ENCODE measurements at regions not wholly inside any gene's neighbourhood (a gene's known extent, or its start where the extent isn't known, plus 50 kb on each side); places are given as distances from the start of the nearest gene placed in this dataset.

GRCh38 chr21:16872616-16873015 is 640.2 kb upstream of the CXADR start:
- no peak overlapping the region for H3K4me3 Mint-ChIP-seq
- H3K4me1 Mint-ChIP-seq: no peaks in the 10 kb centered on the region
- no peak for DNase-seq
- H3K27me3 Mint-ChIP-seq: no peaks in the 10 kb centered on the region
- H3K9me3 Mint-ChIP-seq: no peaks in the 10 kb centered on the region
- ATAC-seq: no peak
- no peaks in the 10 kb centered on the region for H3K36me3 Mint-ChIP-seq (ENCODE audit: low read depth)
- H3K27ac Mint-ChIP-seq: no peak overlapping the region

- H3K4me3 Mint-ChIP-seq: no peak overlapping the region
- no peaks in the 10 kb centered on the region for H3K9me3 Mint-ChIP-seq
- DNase-seq (no peak), ATAC-seq (no peak)
- no peaks in the 10 kb centered on the region for H3K36me3 Mint-ChIP-seq (ENCODE audit: low read depth)
- no peaks in the 10 kb centered on the region for H3K4me1 Mint-ChIP-seq
- no peaks in the 10 kb centered on the region for H3K27me3 Mint-ChIP-seq
- no peak overlapping the region for H3K27ac Mint-ChIP-seq
These were observed 639.7 kb upstream of the CXADR start for GRCh38 chr21:16873176-16873575.

- no peaks in the 10 kb centered on the region for H3K9me3 Mint-ChIP-seq
- H3K4me3 Mint-ChIP-seq: no peak overlapping the region
- ATAC-seq: no peak
These were observed 639.2 kb upstream of the CXADR start for GRCh38 chr21:16873596-16873995.

GRCh38 chr21:16879479-16879878 is 633.4 kb upstream of the CXADR start:
- no peak overlapping the region for H3K4me3 Mint-ChIP-seq
- H3K9me3 Mint-ChIP-seq: peaks cover 4% of the 10 kb centered on the region
- no peaks in the 10 kb centered on the region for H3K27me3 Mint-ChIP-seq
- DNase-seq: no peak
- no peaks in the 10 kb centered on the region for H3K4me1 Mint-ChIP-seq
- no peak for ATAC-seq
- no peaks in the 10 kb centered on the region for H3K36me3 Mint-ChIP-seq (ENCODE audit: low read depth)
- no peak overlapping the region for H3K27ac Mint-ChIP-seq

More at GRCh38 chr21:16873596-16873995, 639.2 kb upstream of the CXADR start:
- Mint-ChIP-seq H3K27ac (no peak overlapping the region), H3K27me3 (no peaks in the 10 kb centered on the region), H3K4me1 (no peaks in the 10 kb centered on the region), H3K36me3 (ENCODE audit: low read depth) (no peaks in the 10 kb centered on the region)
- no peak for DNase-seq

- Mint-ChIP-seq H3K4me1 (no peaks in the 10 kb centered on the region), H3K27me3 (no peaks in the 10 kb centered on the region), H3K9me3 (peaks cover 3% of the 10 kb centered on the region), H3K36me3 (ENCODE audit: low read depth) (no peaks in the 10 kb centered on the region), H3K27ac (no peak overlapping the region), H3K4me3 (no peak overlapping the region)
- DNase-seq: no peak
- ATAC-seq: no peak
These were observed 621.0 kb upstream of the CXADR start for GRCh38 chr21:16891821-16892220.

GRCh38 chr21:16900685-16901084 is 612.2 kb upstream of the CXADR start:
- Mint-ChIP-seq H3K9me3 (peaks cover 8% of the 10 kb centered on the region), H3K4me1 (no peaks in the 10 kb centered on the region), H3K36me3 (ENCODE audit: low read depth) (no peaks in the 10 kb centered on the region), H3K4me3 (no peak overlapping the region), H3K27me3 (no peaks in the 10 kb centered on the region), H3K27ac (no peak overlapping the region)
- ATAC-seq (no peak), DNase-seq (no peak)

GRCh38 chr21:16908077-16908476 is 604.8 kb upstream of the CXADR start:
- Mint-ChIP-seq H3K4me3 (no peak overlapping the region), H3K9me3 (peaks cover 22% of the 10 kb centered on the region), H3K27me3 (no peaks in the 10 kb centered on the region), H3K27ac (no peak overlapping the region), H3K36me3 (ENCODE audit: low read depth) (no peaks in the 10 kb centered on the region), H3K4me1 (no peaks in the 10 kb centered on the region)
- no peak for DNase-seq
- ATAC-seq: no peak

GRCh38 chr21:16910435-16911165 is 602.2 kb upstream of the CXADR start:
- H3K4me1 Mint-ChIP-seq: no peaks in the 10 kb centered on the region

GRCh38 chr21:16911166-16911607 is 601.7 kb upstream of the CXADR start:
- Mint-ChIP-seq H3K36me3 (ENCODE audit: low read depth) (no peaks in the 10 kb centered on the region), H3K4me1 (no peaks in the 10 kb centered on the region), H3K27ac (no peak overlapping the region), H3K27me3 (no peaks in the 10 kb centered on the region), H3K9me3 (peaks cover 18% of the 10 kb centered on the region), H3K4me3 (no peak overlapping the region)
- ATAC-seq (no peak), DNase-seq (no peak)

More at GRCh38 chr21:16910435-16911165, 602.2 kb upstream of the CXADR start:
- H3K36me3 Mint-ChIP-seq (ENCODE audit: low read depth): no peaks in the 10 kb centered on the region
- H3K4me3 Mint-ChIP-seq: no peak overlapping the region
- no peak for DNase-seq
- no peak overlapping the region for H3K27ac Mint-ChIP-seq
- ATAC-seq: no peak
- no peaks in the 10 kb centered on the region for H3K27me3 Mint-ChIP-seq
- H3K9me3 Mint-ChIP-seq: peaks cover 20% of the 10 kb centered on the region

GRCh38 chr21:16912075-16912474 is 600.8 kb upstream of the CXADR start:
- Mint-ChIP-seq H3K27me3 (no peaks in the 10 kb centered on the region), H3K4me3 (no peak overlapping the region), H3K27ac (no peak overlapping the region), H3K4me1 (no peaks in the 10 kb centered on the region), H3K36me3 (ENCODE audit: low read depth) (no peaks in the 10 kb centered on the region), H3K9me3 (peaks cover 18% of the 10 kb centered on the region)
- ATAC-seq (no peak), DNase-seq (no peak)

GRCh38 chr21:16913010-16913409 is 599.8 kb upstream of the CXADR start:
- ATAC-seq (no peak), DNase-seq (no peak)
- H3K9me3 Mint-ChIP-seq: peaks cover 15% of the 10 kb centered on the region
- no peaks in the 10 kb centered on the region for H3K27me3 Mint-ChIP-seq
- no peaks in the 10 kb centered on the region for H3K4me1 Mint-ChIP-seq
- H3K27ac Mint-ChIP-seq: no peak overlapping the region
- no peaks in the 10 kb centered on the region for H3K36me3 Mint-ChIP-seq (ENCODE audit: low read depth)
- no peak overlapping the region for H3K4me3 Mint-ChIP-seq

- H3K36me3 Mint-ChIP-seq (ENCODE audit: low read depth): no peaks in the 10 kb centered on the region
- H3K4me1 Mint-ChIP-seq: no peaks in the 10 kb centered on the region
- no peak overlapping the region for H3K27ac Mint-ChIP-seq
- peaks cover 12% of the 10 kb centered on the region for H3K9me3 Mint-ChIP-seq
- H3K27me3 Mint-ChIP-seq: no peaks in the 10 kb centered on the region
- no peak for DNase-seq
- H3K4me3 Mint-ChIP-seq: no peak overlapping the region
- no peak for ATAC-seq
These were observed 584.4 kb upstream of the CXADR start for GRCh38 chr21:16928439-16928838.

GRCh38 chr21:16932314-16932713 is 580.5 kb upstream of the CXADR start:
- no peak for DNase-seq
- Mint-ChIP-seq H3K4me1 (no peaks in the 10 kb centered on the region), H3K27me3 (no peaks in the 10 kb centered on the region), H3K4me3 (no peak overlapping the region), H3K36me3 (ENCODE audit: low read depth) (no peaks in the 10 kb centered on the region), H3K27ac (no peak overlapping the region), H3K9me3 (peaks cover 18% of the 10 kb centered on the region)
- ATAC-seq: no peak

- Mint-ChIP-seq H3K27ac (no peak overlapping the region), H3K4me3 (no peak overlapping the region), H3K4me1 (no peaks in the 10 kb centered on the region), H3K36me3 (ENCODE audit: low read depth) (no peaks in the 10 kb centered on the region), H3K9me3 (peaks cover 38% of the 10 kb centered on the region), H3K27me3 (no peaks in the 10 kb centered on the region)
- DNase-seq (no peak), ATAC-seq (no peak)
These were observed 570.1 kb upstream of the CXADR start for GRCh38 chr21:16942703-16943102.

GRCh38 chr21:16943231-16943630 is 569.6 kb upstream of the CXADR start:
- peaks cover 34% of the 10 kb centered on the region for H3K9me3 Mint-ChIP-seq
- DNase-seq (no peak), ATAC-seq (no peak)
- H3K27me3 Mint-ChIP-seq: no peaks in the 10 kb centered on the region
- H3K36me3 Mint-ChIP-seq (ENCODE audit: low read depth): no peaks in the 10 kb centered on the region
- no peak overlapping the region for H3K27ac Mint-ChIP-seq
- no peaks in the 10 kb centered on the region for H3K4me1 Mint-ChIP-seq
- H3K4me3 Mint-ChIP-seq: no peak overlapping the region

GRCh38 chr21:16945580-16945979 is 567.3 kb upstream of the CXADR start:
- Mint-ChIP-seq H3K36me3 (ENCODE audit: low read depth) (no peaks in the 10 kb centered on the region), H3K27me3 (no peaks in the 10 kb centered on the region), H3K4me1 (no peaks in the 10 kb centered on the region), H3K4me3 (no peak overlapping the region), H3K27ac (no peak overlapping the region), H3K9me3 (peaks cover 26% of the 10 kb centered on the region)
- no peak for DNase-seq
- ATAC-seq: no peak

Data from activated naive CD8-positive, alpha-beta T cell treated with anti-CD3 and anti-CD28 coated beads, Interleukin-2, amount 50 U/mL, for 24 hours (primary cell).